ENCODE measurements at regions not wholly inside any gene's neighbourhood (a gene's known extent, or its start where the extent isn't known, plus 50 kb on each side); places are given as distances from the start of the nearest gene placed in this dataset.

DNA sequence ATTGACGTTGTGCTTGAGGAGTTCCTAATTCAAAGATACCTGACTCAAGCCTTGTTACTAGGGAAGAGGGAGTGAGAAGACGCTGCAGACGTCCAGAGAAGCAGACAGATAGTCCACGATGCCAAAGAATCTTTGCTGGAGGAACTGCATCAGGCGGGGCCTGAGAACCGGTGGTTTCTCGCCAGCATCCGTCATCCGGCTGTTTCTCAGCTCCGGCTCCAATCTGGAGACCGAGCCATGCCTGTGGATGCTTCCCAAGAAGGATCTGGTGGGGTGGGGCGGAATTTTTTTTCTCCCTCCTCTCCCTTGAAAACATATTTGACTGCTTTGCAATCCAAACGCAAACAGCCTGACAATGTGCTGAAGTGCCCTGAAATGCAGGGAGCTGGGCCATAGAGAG is 125.8 kb upstream of the SRSF6 start:
- Histone ChIP-seq H3K4me2 (ENCODE audit: insufficient read depth, low read length) (no peak overlapping the region), H3K79me2 (ENCODE audit: control insufficient read depth, insufficient read depth, low read length) (no peaks in the 10 kb centered on the region), H2AFZ (ENCODE audit: low read depth, low read length) (no peak overlapping the region), H3K9me3 (replicated peaks; ENCODE audit: control insufficient read depth, insufficient read depth, low read depth, low read length) (no peaks in the 10 kb centered on the region), H3K9me1 (ENCODE audit: control insufficient read depth, insufficient read depth, low read length) (no peaks in the 10 kb centered on the region), H3K4me1 (replicated peaks in 1 of 2; ENCODE audit: control insufficient read depth in 2 of 2, insufficient read depth in 2 of 2, low read length in 2 of 2) (no peaks in the 10 kb centered on the region; a peak in 1 of 5 replicates), H3K36me3 (ENCODE audit: control insufficient read depth, insufficient read depth, low read length) (no peaks in the 10 kb centered on the region), H3K4me3 (no peak overlapping the region), H4K20me1 (replicated peaks; ENCODE audit: control insufficient read depth, insufficient read depth, low read length) (no peaks in the 10 kb centered on the region), H3K9ac (ENCODE audit: insufficient read depth in 1 of 2, low read depth in 2 of 2, low read length in 2 of 2) (no peak overlapping the region), H3K27me3 (ENCODE audit: control insufficient read depth in 2 of 2, insufficient read depth in 2 of 2, low read length in 2 of 2) (no peaks in the 10 kb centered on the region; a peak in 1 of 5 replicates), H3K27ac (ENCODE audit: extremely low read depth, low read depth, low read length) (no peak overlapping the region)
- in situ Hi-C loops (cut with MboI), result loop anchor here (10.0 kb wide), 1 partner anchor 293 kb away; no protein-coding TSS in a partner anchor
- CTCF ChIA-PET (ENCODE audit: low intra/inter-chr PET ratio), result no interaction called here
- FAIRE-seq (no peak), DNase-seq (ENCODE audit: extremely low read depth in 1 of 4, low spot score in 3 of 4) (no peak), ATAC-seq (no peak)
- no peak for TF ChIP-seq BRD9 (IDR thresholded peaks at IDR 0.05; ENCODE audit: low read depth, partially characterized antibody)
- no peak for TF ChIP-seq ZEB2 (IDR thresholded peaks at IDR 0.05)
- TF ChIP-seq CHD2 (IDR thresholded peaks at IDR 0.05; ENCODE audit: low read depth, low read length), result no peak
- TF ChIP-seq POLR3A (IDR thresholded peaks at IDR 0.05; ENCODE audit: borderline replicate concordance, extremely low read depth, insufficient read depth, insufficient read length), result no peak
- no peak for TF ChIP-seq MTA2 (IDR thresholded peaks at IDR 0.05; ENCODE audit: low read depth)
- no peak for TF ChIP-seq GABPA (tag; conservative IDR thresholded peaks at IDR 0.05; ENCODE audit: low read depth)
- TF ChIP-seq ZNF253 (CRISPR knock-in tag; conservative IDR thresholded peaks at IDR 0.05), result no peak
- no peak for TF ChIP-seq PCBP1 (IDR thresholded peaks at IDR 0.05; ENCODE audit: low read depth, low read length, poor library complexity, severe bottlenecking)
- TF ChIP-seq BRF1 (IDR thresholded peaks at IDR 0.05; ENCODE audit: borderline replicate concordance, extremely low read depth, insufficient read length), result no peak
- TF ChIP-seq CBX1 (IDR thresholded peaks at IDR 0.05; ENCODE audit: low read depth), result no peak
- no peak for TF ChIP-seq MTA1 (IDR thresholded peaks at IDR 0.05; ENCODE audit: borderline replicate concordance)
- no peak for TF ChIP-seq SP2 (IDR thresholded peaks at IDR 0.05; ENCODE audit: extremely low read depth, low read depth, low read length, poor library complexity, severe bottlenecking)
- TF ChIP-seq LARP7 (IDR thresholded peaks at IDR 0.05), result no peak
- TF ChIP-seq, protein P1, sequence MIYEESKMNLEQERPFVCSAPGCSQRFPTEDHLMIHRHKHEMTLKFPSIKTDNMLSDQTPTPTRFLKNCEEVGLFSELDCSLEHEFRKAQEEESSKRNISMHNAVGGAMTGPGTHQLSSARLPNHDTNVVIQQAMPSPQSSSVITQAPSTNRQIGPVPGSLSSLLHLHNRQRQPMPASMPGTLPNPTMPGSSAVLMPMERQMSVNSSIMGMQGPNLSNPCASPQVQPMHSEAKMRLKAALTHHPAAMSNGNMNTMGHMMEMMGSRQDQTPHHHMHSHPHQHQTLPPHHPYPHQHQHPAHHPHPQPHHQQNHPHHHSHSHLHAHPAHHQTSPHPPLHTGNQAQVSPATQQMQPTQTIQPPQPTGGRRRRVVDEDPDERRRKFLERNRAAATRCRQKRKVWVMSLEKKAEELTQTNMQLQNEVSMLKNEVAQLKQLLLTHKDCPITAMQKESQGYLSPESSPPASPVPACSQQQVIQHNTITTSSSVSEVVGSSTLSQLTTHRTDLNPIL (CRISPR knock-in tag; IDR thresholded peaks at IDR 0.05), result no peak
- TF ChIP-seq, protein P2, sequence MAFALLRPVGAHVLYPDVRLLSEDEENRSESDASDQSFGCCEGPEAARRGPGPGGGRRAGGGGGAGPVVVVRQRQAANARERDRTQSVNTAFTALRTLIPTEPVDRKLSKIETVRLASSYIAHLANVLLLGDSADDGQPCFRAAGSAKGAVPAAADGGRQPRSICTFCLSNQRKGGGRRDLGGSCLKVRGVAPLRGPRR (CRISPR knock-in tag; IDR thresholded peaks at IDR 0.05), result no peak
- WGBS (ENCODE audit: insufficient coverage, low coverage, missing lambda C conversion rate), result 0% methylated on average over 12 of the region's 13 CpGs
- no TSS peak for BruUV-seq (replicated peaks)
- POLR2A ChIA-PET, result no interaction called here
- intact Hi-C loops (cut with micrococcal nuclease), result no loop called here
